ENCODE measurements at regions not wholly inside any gene's neighbourhood (a gene's known extent, or its start where the extent isn't known, plus 50 kb on each side); places are given as distances from the start of the nearest gene placed in this dataset.

GRCh38 chr5:27388755-27389154 is 350.4 kb upstream of the CDH9 start:
- H3K79me2 ChIP-seq (ENCODE audit: control insufficient read depth in 1 of 2, insufficient read depth in 2 of 2, low read length in 2 of 2): no peaks in the 10 kb centered on the region
- 96% methylated on average over 4 of the region's 4 CpGs; no CpG with 5 or more reads in 1 of the 2 experiments for WGBS, 2 experiments (ENCODE audit: extremely low coverage in 1 of 2, insufficient coverage in 1 of 2, insufficient read length in 1 of 2, insufficient replicate concordance in 2 of 2, low coverage in 1 of 2, low lambda C conversion rate in 2 of 2, missing lambda C conversion rate in 1 of 2)
- no peaks in the 10 kb centered on the region for H3K36me3 ChIP-seq (ENCODE audit: control insufficient read depth in 2 of 4, insufficient read depth in 4 of 4, low read length in 3 of 4)
- H3K23me2 ChIP-seq (ENCODE audit: low read depth, low read length): no peaks in the 10 kb centered on the region
- no peak overlapping the region for H4K8ac ChIP-seq (ENCODE audit: extremely low read depth, insufficient read depth, low read length)
- no peak overlapping the region for H4K91ac ChIP-seq (replicated peaks; ENCODE audit: insufficient read length, low read length)
- no peak overlapping the region for H3K9ac ChIP-seq (replicated peaks in 1 of 4; ENCODE audit: extremely low read depth in 1 of 4, low read depth in 3 of 4, low read length in 3 of 4)
- no peak overlapping the region for H2BK5ac ChIP-seq (ENCODE audit: low read depth, low read length)
- no peak overlapping the region for H3K4ac ChIP-seq (replicated peaks; ENCODE audit: insufficient read length, low read depth, low read length)
- no peak overlapping the region for H2AFZ ChIP-seq (ENCODE audit: low read length)
- H3K4me2 ChIP-seq (ENCODE audit: insufficient read depth in 1 of 2, low read depth in 2 of 2, low read length in 2 of 2): no peak overlapping the region
- no peak for FAIRE-seq
- no peaks in the 10 kb centered on the region for H3K79me1 ChIP-seq (ENCODE audit: low read depth, low read length)
- H3K18ac ChIP-seq (ENCODE audit: extremely low read depth, low read length): no peak overlapping the region
- H3K14ac ChIP-seq (ENCODE audit: insufficient read length): no peak overlapping the region
- H3K23ac ChIP-seq (ENCODE audit: insufficient read length): no peak overlapping the region
- no peak for TF ChIP-seq SAP30 (IDR thresholded peaks at IDR 0.05; ENCODE audit: insufficient read depth, insufficient replicate concordance, low read length)
- TF ChIP-seq TBP (IDR thresholded peaks at IDR 0.05; ENCODE audit: low read depth, low read length): no peak
- TF ChIP-seq E2F6 (IDR thresholded peaks at IDR 0.05): no peak
- no peak for TF ChIP-seq POLR2A (IDR thresholded peaks at IDR 0.05; ENCODE audit: control extremely low read depth in 1 of 2, low read depth in 2 of 2, low read length in 2 of 2)
- TF ChIP-seq SIX5 (IDR thresholded peaks at IDR 0.05; ENCODE audit: low read depth, low read length): no peak
- no peak for TF ChIP-seq TCF12 (IDR thresholded peaks at IDR 0.05; ENCODE audit: low read depth, low read length)
- no peak for TF ChIP-seq TEAD4 (IDR thresholded peaks at IDR 0.05; ENCODE audit: low read depth, low read length)
- no peak for TF ChIP-seq KDM1A (IDR thresholded peaks at IDR 0.05; ENCODE audit: borderline replicate concordance, low read length)
- no peak for TF ChIP-seq SUZ12 (IDR thresholded peaks at IDR 0.05; ENCODE audit: low read length)
- H2BK12ac ChIP-seq (ENCODE audit: low read depth, low read length): no peak overlapping the region
- H3K4me3 ChIP-seq (ENCODE audit: extremely low read depth in 1 of 4, insufficient read depth in 2 of 4, low read depth in 3 of 4, low read length in 4 of 4): no peak overlapping the region
- H2AK5ac ChIP-seq (ENCODE audit: low read depth, low read length): no peak overlapping the region
- H3K4me1 ChIP-seq (replicated peaks in 1 of 4; ENCODE audit: control insufficient read depth in 3 of 4, insufficient read depth in 4 of 4, low read length in 3 of 4): 0 out of 7 replicates have a peak, but pooled peaks cover 0 to 2% (median 0%) of the 10 kb centered on the region in 4 experiments
- no peaks in the 10 kb centered on the region for H3K27me3 ChIP-seq (replicated peaks in 1 of 4; ENCODE audit: control insufficient read depth in 3 of 4, extremely low read depth in 1 of 4, insufficient read depth in 3 of 4, low read length in 3 of 4)
- POLR2A ChIA-PET (ENCODE audit: partially characterized antibody): no interaction called here
- H4K5ac ChIP-seq (ENCODE audit: insufficient read length, low read depth, low read length): no peak overlapping the region
- H4K20me1 ChIP-seq (replicated peaks in 1 of 2; ENCODE audit: control insufficient read depth in 1 of 2, insufficient read depth in 2 of 2, low read length in 2 of 2): no peaks in the 10 kb centered on the region
- no peak overlapping the region for H2BK15ac ChIP-seq (ENCODE audit: low read length)
- no peak for DNase-seq (ENCODE audit: low read depth in 1 of 2, low spot score in 2 of 2)
- CTCF ChIA-PET (ENCODE audit: partially characterized antibody): no interaction called here
- H3K56ac ChIP-seq (replicated peaks; ENCODE audit: insufficient read length, low read depth, low read length): no peak overlapping the region
- H2BK120ac ChIP-seq (replicated peaks; ENCODE audit: low read depth, low read length): no peak overlapping the region
- no peaks in the 10 kb centered on the region for H3K9me3 ChIP-seq (ENCODE audit: insufficient read depth in 2 of 2, low read depth in 1 of 2, low read length in 1 of 2)
- H2BK20ac ChIP-seq (ENCODE audit: low read length): no peak overlapping the region
- no peak overlapping the region for H3K27ac ChIP-seq (ENCODE audit: low read depth, low read length)

Data from H1 (cell line).